CD4-positive, alpha-beta T cell (primary cell): ENCODE measurements at regions not wholly inside any gene's neighbourhood (a gene's known extent, or its start where the extent isn't known, plus 50 kb on each side); places are given as distances from the start of the nearest gene placed in this dataset.

Source experiments
- ATAC-seq: fragments of 200-7000 bp; cut with Tn5 transposase; one replicate; pipeline ENCODE4 v1.10.0; 2022; ENCODE audit warnings: mild to moderate bottlenecking; ENCODE audit not compliant: poor library complexity
- CTCF ChIA-PET: fragments of 350-600 bp; sonication (Branson Sonifier 250); formaldehyde crosslinking; loops from one replicate; lab custom pipeline; 2021; ENCODE audit warnings: antibody characterized with exemption, inconsistent platforms; lab: Charles Lee
- POLR2A ChIA-PET: fragments of 350-600 bp; sonication (Branson Sonifier 250); formaldehyde crosslinking; loops from one replicate; lab custom pipeline; 2021; ENCODE audit warnings: antibody characterized with exemption, inconsistent platforms; lab: Charles Lee
- DNase-seq, 14 experiments: peaks; one replicate each; pipeline ENCODE4 v3.0.0-alpha.2; 2013 to 2020; ENCODE audit warnings: mixed read lengths in 2 of 14
- H3K27ac ChIP-seq, 2 donors: one replicate each; pipeline versions ENCODE4 v1.5.1 to v1.7.0; 2013; ENCODE audit warnings: low read length in 2 of 2, low read depth in 1 of 2, mild to moderate bottlenecking in 1 of 2
- H3K27me3 ChIP-seq, 2 experiments: 1 replicate in 1 of 2; 2 replicates in 1 of 2; pipeline versions ENCODE4 v1.6.1 to v1.7.0; 2013; ENCODE audit warnings: low read length in 2 of 2, control low read depth in 1 of 2, mild to moderate bottlenecking in 1 of 2, moderate library complexity in 1 of 2; ENCODE audit not compliant: insufficient read depth in 2 of 2, control insufficient read depth in 1 of 2
- H3K36me3 ChIP-seq: one replicate; pipeline ENCODE4 v1.6.1; 2013; ENCODE audit warnings: low read length, control low read depth; ENCODE audit not compliant: insufficient read depth
- H3K4me1 ChIP-seq: one replicate; pipeline ENCODE4 v1.6.1; 2013; ENCODE audit warnings: low read length, control low read depth; ENCODE audit not compliant: insufficient read depth
- H3K4me3 ChIP-seq: one replicate; pipeline ENCODE4 v1.5.1; 2013; ENCODE audit warnings: mild to moderate bottlenecking, low read length, moderate library complexity
- H3K9me3 ChIP-seq, 2 experiments: 1 replicate in 1 of 2; 2 replicates in 1 of 2; pipeline versions ENCODE4 v1.6.1 to v1.7.0; 2013; ENCODE audit warnings: low read length in 2 of 2, mild to moderate bottlenecking in 2 of 2, control low read depth in 1 of 2, moderate library complexity in 1 of 2; ENCODE audit not compliant: control insufficient read depth in 1 of 2, insufficient read depth in 1 of 2
- H3K27ac Mint-ChIP-seq: one replicate; pipeline ENCODE4 v1.8.0; 2020; ENCODE audit warnings: mixed read lengths
- H3K27me3 Mint-ChIP-seq: one replicate; pipeline ENCODE4 v1.8.0; 2021; ENCODE audit warnings: mixed read lengths
- H3K36me3 Mint-ChIP-seq: one replicate; pipeline ENCODE4 v1.8.0; 2021; ENCODE audit warnings: low read depth, mixed read lengths
- H3K4me1 Mint-ChIP-seq: one replicate; pipeline ENCODE4 v1.8.0; 2021; ENCODE audit warnings: low read depth, mixed read lengths
- H3K4me3 Mint-ChIP-seq: one replicate; pipeline ENCODE4 v1.8.0; 2020; ENCODE audit warnings: mild to moderate bottlenecking, mixed read lengths
- H3K9me3 Mint-ChIP-seq: one replicate; pipeline ENCODE4 v1.8.0; 2020; ENCODE audit warnings: mixed read lengths
- intact Hi-C, 2 experiments: fragments of 100-400 bp; cut with DNase I in 1 of 2; cut with micrococcal nuclease in 1 of 2; formaldehyde crosslinking; loops; one replicate each; pipeline versions ENCODE4 v1.15.1 to v1.9.0; 2023 to 2025; cut with DNase I, micrococcal nuclease
- TF ChIP-seq, protein P1 (sequence below): fragments of 200-600 bp; IDR thresholded peaks from one replicate; pipeline ENCODE4 v1.8.0; 2022; ENCODE audit warnings: antibody characterized with exemption, mild to moderate bottlenecking

DNA sequence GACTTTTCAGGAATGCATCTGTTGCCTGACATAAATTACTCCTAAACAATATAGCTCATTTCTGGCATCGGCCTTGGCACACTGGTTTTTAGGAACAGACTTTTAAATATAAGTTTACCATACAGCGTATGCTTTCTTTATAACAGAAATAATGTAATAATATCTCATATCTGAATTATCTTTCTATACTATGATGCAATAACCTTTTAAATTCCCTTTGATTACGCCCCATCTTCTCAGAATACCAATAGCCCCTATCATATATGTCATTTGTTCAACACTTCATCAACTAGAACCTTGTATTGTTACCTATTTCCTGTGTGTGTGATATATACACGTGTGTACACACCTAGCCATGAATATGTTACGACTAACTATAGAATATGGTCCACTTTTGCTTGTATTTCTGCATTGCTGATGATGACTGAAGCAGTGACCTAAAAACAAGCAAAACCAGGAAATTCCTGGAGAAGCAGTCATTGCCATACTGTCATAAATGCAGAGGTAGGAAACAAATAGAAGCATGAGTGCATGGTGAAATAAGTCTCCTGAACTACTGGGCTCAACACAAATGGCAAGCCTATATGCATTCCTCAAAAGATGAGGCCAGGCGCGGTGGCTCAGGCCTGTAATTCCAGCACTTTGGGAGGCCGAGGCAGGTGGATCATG lies 618.4 kb upstream of the NRP1 start:
- no peak for DNase-seq
- ATAC-seq = no peak
- H3K4me3 Mint-ChIP-seq = no peak overlapping the region
- intact Hi-C loops = no loop called here
- Histone ChIP-seq H3K4me3 (no peak overlapping the region), H3K36me3 (no peaks in the 10 kb centered on the region), H3K27ac (no peak overlapping the region), H3K4me1 (no peaks in the 10 kb centered on the region), H3K27me3 (no peaks in the 10 kb centered on the region), H3K9me3 (no peaks in the 10 kb centered on the region)
- H3K4me1 Mint-ChIP-seq = no peaks in the 10 kb centered on the region
- H3K9me3 Mint-ChIP-seq = peaks cover 4% of the 10 kb centered on the region
- ChIA-PET CTCF (no interaction called here), POLR2A (no interaction called here)
- H3K27ac Mint-ChIP-seq = no peak overlapping the region
- TF ChIP-seq, protein P1, sequence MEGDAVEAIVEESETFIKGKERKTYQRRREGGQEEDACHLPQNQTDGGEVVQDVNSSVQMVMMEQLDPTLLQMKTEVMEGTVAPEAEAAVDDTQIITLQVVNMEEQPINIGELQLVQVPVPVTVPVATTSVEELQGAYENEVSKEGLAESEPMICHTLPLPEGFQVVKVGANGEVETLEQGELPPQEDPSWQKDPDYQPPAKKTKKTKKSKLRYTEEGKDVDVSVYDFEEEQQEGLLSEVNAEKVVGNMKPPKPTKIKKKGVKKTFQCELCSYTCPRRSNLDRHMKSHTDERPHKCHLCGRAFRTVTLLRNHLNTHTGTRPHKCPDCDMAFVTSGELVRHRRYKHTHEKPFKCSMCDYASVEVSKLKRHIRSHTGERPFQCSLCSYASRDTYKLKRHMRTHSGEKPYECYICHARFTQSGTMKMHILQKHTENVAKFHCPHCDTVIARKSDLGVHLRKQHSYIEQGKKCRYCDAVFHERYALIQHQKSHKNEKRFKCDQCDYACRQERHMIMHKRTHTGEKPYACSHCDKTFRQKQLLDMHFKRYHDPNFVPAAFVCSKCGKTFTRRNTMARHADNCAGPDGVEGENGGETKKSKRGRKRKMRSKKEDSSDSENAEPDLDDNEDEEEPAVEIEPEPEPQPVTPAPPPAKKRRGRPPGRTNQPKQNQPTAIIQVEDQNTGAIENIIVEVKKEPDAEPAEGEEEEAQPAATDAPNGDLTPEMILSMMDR = no peak
- no peaks in the 10 kb centered on the region for H3K27me3 Mint-ChIP-seq
- no peaks in the 10 kb centered on the region for H3K36me3 Mint-ChIP-seq

DNA sequence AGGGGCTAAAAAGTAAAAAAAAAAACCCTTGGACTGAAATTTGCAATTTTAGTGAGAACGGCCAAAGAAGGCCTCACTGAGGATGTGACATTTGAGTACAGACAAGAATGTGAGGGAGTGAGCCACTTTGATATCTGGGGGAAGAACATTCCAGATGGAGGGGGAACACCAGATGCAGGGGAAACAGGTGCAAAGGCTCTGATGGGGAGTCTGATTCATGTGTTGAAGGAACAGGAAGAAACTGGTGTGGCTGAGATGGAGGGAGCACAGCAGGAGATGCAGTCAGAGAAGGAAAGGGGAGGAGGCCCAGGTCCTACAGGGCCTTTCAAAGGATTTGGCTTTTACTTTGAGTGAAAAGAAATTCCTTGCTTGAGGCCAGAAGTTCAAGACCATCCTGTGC lies 615.7 kb upstream of the NRP1 start:
- H3K4me1 Mint-ChIP-seq = no peaks in the 10 kb centered on the region
- H3K27me3 Mint-ChIP-seq = no peaks in the 10 kb centered on the region
- no peaks in the 10 kb centered on the region for H3K9me3 ChIP-seq
- no peaks in the 10 kb centered on the region for H3K9me3 Mint-ChIP-seq
- no peak overlapping the region for H3K4me3 Mint-ChIP-seq
- no peak overlapping the region for H3K27ac ChIP-seq
- no peak overlapping the region for H3K27ac Mint-ChIP-seq
- intact Hi-C loops = no loop called here
- H3K27me3 ChIP-seq = no peaks in the 10 kb centered on the region
- DNase-seq (no peak), ATAC-seq (no peak)
- H3K4me1 ChIP-seq = no peaks in the 10 kb centered on the region
- no peaks in the 10 kb centered on the region for H3K36me3 ChIP-seq
- TF ChIP-seq, protein P1 = no peak
- ChIA-PET POLR2A (no interaction called here), CTCF (no interaction called here)
- no peaks in the 10 kb centered on the region for H3K36me3 Mint-ChIP-seq
- H3K4me3 ChIP-seq = no peak overlapping the region

DNA sequence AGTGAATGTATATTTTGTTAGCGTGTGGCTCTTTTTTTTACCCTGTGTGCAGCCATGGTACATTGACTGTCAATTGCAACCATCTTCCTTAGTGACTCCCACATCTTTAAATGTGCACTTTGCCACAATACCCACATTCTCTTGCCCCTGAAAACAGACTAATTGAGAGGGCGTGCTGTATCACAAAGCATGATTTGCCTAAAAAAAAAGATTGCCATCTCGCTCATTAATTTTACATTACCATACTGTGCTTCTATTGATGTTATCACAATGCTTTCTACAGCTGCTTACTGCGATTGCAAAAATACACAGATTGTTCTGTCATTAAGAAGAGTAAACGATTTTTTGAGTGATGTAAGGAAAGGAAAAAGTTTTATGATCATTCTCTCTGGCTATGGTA lies 613.1 kb upstream of the NRP1 start:
- Histone ChIP-seq H3K9me3 (no peaks in the 10 kb centered on the region), H3K4me3 (no peak overlapping the region), H3K4me1 (no peaks in the 10 kb centered on the region), H3K27ac (no peak overlapping the region), H3K27me3 (no peaks in the 10 kb centered on the region), H3K36me3 (no peaks in the 10 kb centered on the region)
- no peaks in the 10 kb centered on the region for H3K36me3 Mint-ChIP-seq
- ATAC-seq = no peak
- no peaks in the 10 kb centered on the region for H3K9me3 Mint-ChIP-seq
- intact Hi-C loops = no loop called here
- no peak for DNase-seq
- no peak overlapping the region for H3K4me3 Mint-ChIP-seq
- H3K4me1 Mint-ChIP-seq = no peaks in the 10 kb centered on the region
- no peak overlapping the region for H3K27ac Mint-ChIP-seq
- ChIA-PET CTCF (no interaction called here), POLR2A (no interaction called here)
- no peaks in the 10 kb centered on the region for H3K27me3 Mint-ChIP-seq
- TF ChIP-seq, protein P1 = no peak
